ENCODE measurements at regions not wholly inside any gene's neighbourhood (a gene's known extent, or its start where the extent isn't known, plus 50 kb on each side); places are given as distances from the start of the nearest gene placed in this dataset.

DNA sequence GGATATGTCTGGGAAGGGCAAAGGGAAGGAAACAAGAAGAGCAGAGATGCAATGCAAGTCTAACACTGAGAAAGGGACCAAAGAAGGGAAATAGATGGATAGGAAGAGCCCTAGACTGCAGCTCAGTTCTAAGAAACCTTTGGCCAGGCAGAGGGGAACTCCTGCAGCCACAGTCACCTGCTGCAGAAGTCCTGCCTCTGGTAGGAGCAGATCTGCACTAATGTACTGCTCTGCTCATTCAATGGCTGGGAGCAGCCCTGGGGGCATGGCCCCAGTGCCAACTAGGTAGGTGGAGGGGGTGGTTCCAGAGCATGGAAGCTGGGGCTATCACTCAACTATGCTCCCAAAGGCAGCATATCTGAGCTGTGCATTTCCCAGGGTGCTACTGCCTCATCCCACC is 388.9 kb downstream of the PCNX1 start:
- no peak for DNase-seq

GRCh38 chr14:71300566-71301330 is 393.5 kb downstream of the PCNX1 start:
- DNase-seq, result no peak

DNA sequence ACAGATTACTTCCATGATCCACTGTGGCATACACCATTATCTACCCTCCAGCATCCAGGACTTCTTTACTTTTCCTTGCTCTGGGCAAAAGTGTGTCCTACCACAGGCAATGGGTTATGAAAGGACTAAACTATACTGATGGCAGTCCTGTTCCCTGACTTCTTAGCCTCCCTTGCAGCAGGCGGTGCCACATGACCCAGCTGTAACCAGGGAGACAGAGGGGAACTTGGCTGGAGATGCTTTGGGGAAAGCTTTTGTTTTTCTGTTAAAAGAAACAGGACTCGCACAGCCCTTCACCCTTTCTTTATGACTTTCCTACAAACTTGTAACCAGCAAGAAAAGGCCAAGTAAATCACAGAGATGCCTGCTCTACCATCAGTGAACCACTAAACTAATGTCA is 394.4 kb downstream of the PCNX1 start:
- DNase-seq, result no peak

GRCh38 chr14:71304690-71305089 is 397.4 kb downstream of the PCNX1 start:
- DNase-seq, result no peak

DNA sequence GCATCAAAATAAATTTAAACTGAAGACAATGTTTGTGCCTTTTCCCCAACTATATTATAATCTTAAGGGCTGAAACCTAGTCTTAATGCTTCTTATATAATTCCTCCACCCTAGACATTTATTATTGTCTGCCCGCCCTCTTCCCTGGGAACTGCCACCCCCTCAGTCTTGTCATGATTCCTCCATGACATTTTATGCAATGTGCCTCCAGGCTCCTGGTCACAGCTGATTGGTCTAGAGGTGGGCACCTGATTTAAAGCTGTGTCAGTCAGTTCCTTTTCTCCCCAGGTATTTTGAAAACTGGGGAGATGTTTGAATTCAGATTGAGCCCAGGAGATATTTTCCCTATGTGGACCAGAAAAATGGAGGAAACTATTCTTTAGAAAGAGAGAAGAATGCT is 401.4 kb downstream of the PCNX1 start:
- DNase-seq, result no peak

GRCh38 chr14:71309756-71310155 is 402.5 kb downstream of the PCNX1 start:
- no peak for DNase-seq

DNA sequence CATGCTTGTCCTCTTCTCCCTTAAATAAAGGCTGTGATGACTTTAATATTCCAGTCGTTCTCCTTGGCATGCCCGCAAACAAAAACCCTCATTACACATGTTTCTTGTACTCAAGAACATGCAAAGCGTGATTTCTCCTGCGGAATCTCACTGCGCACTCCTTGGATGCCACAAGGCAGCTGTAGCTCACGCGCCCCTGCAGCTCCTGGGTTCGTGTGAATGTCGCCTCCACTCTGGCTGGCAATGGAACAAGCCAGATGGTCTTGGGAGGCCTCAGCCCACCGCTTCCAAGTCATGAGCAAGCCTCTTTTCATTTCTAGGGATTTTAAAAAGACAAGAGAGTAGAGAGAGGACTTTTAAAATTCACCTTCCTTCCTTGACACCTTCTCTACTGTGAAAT is 403.8 kb downstream of the PCNX1 start:
- no peak for DNase-seq

- DNase-seq, result no peak
Measured at GRCh38 chr14:71314717-71315116, 407.5 kb downstream of the PCNX1 start.

DNA sequence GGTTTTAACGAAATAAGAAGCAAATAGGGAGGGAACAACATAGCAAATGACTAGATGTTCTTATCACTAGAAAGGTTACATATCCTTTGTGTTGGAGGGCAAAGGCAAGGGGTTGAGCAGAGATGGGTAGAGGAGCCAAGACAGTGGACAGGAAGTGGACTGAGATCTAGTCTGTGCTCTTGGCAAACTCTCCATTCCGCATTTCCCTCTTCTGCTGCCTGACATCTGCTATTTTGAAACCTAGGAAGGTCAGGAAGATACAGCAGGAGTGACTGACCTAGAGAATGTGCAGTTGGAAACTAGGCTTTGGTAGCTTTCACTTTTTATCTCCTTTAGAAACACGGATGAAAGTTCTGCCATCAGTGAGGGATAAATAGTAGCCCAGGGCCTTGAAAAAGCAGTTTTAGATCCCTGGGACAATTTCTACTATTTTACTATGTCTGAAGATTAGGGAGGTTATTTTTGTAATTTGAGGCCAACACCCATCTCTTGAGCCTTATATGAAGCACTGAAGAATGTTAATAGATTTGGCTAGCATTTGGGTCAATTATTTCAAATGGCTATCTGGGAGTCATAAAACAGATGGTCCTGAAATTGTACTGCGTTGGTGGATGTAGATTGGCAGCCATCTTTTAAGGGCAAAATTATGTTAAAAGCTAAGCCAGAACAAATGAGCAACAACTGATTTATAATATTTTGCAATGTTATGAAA is 410.3 kb downstream of the PCNX1 start:
- no peak for DNase-seq

DNA sequence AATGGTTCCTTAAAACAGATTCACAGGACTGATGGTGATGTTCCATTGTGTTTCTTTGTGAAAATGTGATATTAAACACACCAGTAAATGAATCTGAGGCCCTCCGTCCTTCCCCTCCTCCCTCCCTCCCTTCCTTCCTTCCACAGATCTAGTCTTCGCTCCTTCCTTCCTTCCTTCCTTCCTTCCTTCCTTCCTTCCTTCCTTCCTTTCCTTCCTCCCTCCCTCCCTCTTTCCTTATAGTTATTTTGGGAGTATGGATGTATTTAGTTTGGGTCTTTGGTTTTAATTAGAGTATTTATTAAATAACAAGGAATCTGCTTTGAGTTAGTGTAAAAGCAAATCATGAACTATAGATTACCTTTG is 410.8 kb downstream of the PCNX1 start:
- DNase-seq, result no peak

- no peak for DNase-seq
Measured at GRCh38 chr14:71319666-71320065, 412.4 kb downstream of the PCNX1 start.

DNA sequence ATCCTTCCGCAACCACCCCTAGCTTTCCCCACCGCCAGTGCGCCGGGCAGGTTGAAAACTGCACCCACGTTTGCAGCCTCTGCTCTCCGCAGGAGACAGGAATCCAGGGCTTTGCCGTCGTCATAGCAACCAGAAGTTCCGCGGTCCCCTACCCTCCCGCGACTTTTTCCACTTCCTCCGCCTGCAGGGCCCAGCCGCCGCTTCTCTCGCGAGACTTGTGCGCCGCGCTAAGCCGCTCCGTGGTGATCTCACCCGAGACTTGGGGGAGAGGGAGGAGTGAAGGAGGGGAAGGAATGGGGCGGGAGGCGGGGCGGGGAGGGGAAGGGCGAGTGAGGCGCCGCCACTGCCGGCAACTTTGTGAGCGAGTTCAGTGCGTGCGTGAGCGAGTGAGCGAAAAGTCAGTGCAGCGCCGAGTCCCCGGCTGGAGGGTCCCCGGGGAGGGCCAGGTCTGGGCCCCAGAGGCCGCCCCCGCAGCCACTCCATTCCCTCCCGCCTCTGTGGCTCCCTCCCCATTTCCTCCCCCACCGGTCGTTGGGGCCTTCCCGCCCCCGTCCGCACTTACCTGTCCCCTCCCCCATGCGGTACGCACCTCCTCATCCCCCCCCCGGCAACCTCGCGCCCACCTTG is 413.0 kb downstream of the PCNX1 start, which contains the start of gene SIPA1L1:
Gene SIPA1L1, plus strand, starts transcription at position 370 of the 627 bp plus-strand sequence.
- peak; percentile 97 for DNase-seq

GRCh38 chr14:71320734-71321573 is 413.7 kb downstream of the PCNX1 start:
- DNase-seq, result peak; percentile 44

- DNase-seq, result no peak
Measured at GRCh38 chr14:71321574-71322315, 414.5 kb downstream of the PCNX1 start.

DNA sequence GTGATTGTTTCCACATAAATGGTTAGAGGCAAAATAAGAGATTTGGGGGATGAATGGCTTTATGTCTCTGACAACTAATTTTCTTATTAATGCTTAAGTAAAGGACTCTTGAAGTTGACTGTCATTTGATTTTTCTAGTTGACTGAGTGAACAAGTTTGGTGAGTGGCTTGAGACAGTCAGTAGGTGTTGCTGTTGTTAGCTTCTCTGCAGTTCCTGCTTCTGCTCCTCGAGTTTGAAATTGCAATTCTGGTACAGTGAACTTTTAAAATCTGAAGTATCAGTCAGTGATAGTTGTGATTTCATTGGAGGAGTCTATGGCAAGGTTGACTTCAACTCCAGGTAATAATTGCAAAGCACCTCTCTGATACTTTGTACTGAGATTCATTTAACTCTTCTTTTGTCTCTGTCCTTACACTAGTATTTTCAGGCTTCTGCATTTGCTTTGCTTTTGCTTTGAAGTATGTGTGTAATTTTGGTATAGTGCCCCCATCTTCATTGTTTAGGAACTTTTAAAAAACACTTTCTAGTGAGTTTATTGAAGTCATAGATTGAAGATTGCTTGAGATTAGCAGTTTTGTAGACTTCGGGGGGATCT is 415.5 kb downstream of the PCNX1 start:
- no peak for DNase-seq

GRCh38 chr14:71324767-71325272 is 417.6 kb downstream of the PCNX1 start:
- peak; percentile 26 for DNase-seq

- no peak for DNase-seq
Measured at GRCh38 chr14:71327691-71328090, 420.4 kb downstream of the PCNX1 start.

DNA sequence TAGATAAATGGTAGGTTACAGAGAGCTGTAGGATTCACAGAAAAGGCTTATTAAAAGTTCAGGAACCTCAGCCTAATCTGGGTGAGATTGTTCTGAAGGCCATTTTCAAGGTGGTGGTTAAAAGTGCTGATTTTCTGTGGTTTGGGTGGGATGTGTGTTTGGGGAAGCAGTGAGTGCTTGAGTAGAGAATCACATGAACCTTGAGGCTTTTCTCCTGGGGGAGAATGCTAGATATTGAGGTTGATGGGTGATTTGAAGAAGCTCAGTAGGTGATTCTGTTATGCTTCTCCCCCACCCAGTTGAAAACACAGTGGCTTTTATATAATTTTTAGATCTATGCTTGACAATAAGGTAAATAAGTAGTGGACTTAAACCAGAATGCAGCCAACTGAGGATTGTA is 420.9 kb downstream of the PCNX1 start:
- no peak for DNase-seq

DNA sequence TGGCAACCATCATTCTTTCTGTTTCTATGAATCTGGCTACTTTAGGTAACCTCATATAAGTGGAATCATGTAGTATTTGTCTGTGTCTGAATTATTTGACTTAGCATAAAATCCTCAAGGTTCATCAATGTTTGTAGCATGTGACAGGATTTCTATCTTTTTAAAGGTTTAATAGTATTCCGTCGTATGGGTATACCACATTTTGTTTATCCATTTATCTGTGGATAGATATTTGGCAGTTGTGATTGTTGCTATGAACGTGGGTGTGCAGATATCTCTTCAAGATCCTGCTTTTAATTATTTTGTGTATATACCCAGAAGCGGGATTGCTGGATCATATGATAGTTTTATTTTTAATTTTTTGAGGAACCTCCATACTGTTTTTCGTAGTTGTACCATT is 421.7 kb downstream of the PCNX1 start:
- DNase-seq, result no peak

DNA sequence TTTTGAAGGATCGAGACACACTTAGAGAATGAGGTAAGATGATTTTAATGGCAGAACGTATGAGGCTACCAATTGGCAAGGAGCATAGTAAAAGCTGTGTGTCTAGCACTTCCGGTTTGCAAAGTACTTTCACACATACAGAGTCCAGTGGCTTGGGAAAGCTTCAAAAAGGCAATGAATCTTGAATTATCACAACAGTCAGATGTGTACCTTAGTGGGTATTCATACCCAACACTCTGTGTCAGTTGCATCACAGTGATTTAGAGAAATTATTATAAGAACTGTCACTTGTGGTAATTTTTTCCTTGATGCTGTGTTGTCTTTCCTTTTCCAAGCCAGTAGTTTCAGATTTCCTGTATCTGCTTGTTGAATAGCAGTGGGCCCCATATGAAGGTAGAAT is 424.1 kb downstream of the PCNX1 start:
- no peak for DNase-seq

GRCh38 chr14:71332476-71332875 is 425.2 kb downstream of the PCNX1 start:
- DNase-seq, result no peak

GRCh38 chr14:71333705-71334104 is 426.4 kb downstream of the PCNX1 start:
- DNase-seq, result no peak

All from activated gamma-delta T cell treated with Interleukin-2 at 50 U/mL for 16 hours (primary cell).